Stimulated activated naive CD8-positive, alpha-beta T cell treated with anti-CD3 and anti-CD28 coated beads, Interleukin-15, Interleukin-2, amounts not matched to agents 100 ng/mL and 50 ng/mL, for 24 hours (primary cell): ENCODE measurements at regions not wholly inside any gene's neighbourhood (a gene's known extent, or its start where the extent isn't known, plus 50 kb on each side); places are given as distances from the start of the nearest gene placed in this dataset.

Source experiments
- H3K27ac Mint-ChIP-seq: one replicate; pipeline ENCODE4 v1.8.0; 2021; ENCODE audit warnings: mild to moderate bottlenecking, mixed read lengths
- H3K27me3 Mint-ChIP-seq: one replicate; pipeline ENCODE4 v1.8.0; 2021; ENCODE audit warnings: mixed read lengths
- H3K36me3 Mint-ChIP-seq: one replicate; pipeline ENCODE4 v1.8.0; 2021; ENCODE audit warnings: low read depth, mixed read lengths
- H3K4me1 Mint-ChIP-seq: one replicate; pipeline ENCODE4 v1.8.0; 2021; ENCODE audit warnings: low read depth, mixed read lengths
- H3K4me3 Mint-ChIP-seq: one replicate; pipeline ENCODE4 v1.8.0; 2021; ENCODE audit warnings: mild to moderate bottlenecking, mixed read lengths
- H3K9me3 Mint-ChIP-seq: one replicate; pipeline ENCODE4 v1.8.0; 2021; ENCODE audit warnings: mixed read lengths

GRCh38 chr10:56973766-56974165, 612.7 kb upstream of the ZWINT start:
- no peaks in the 10 kb centered on the region for H3K4me1 Mint-ChIP-seq
- peaks cover 17% of the 10 kb centered on the region for H3K9me3 Mint-ChIP-seq
- no peak overlapping the region for H3K4me3 Mint-ChIP-seq
- no peaks in the 10 kb centered on the region for H3K36me3 Mint-ChIP-seq
- H3K27me3 Mint-ChIP-seq: no peaks in the 10 kb centered on the region
- no peak overlapping the region for H3K27ac Mint-ChIP-seq

- H3K9me3 Mint-ChIP-seq: peaks cover 8% of the 10 kb centered on the region
- H3K27ac Mint-ChIP-seq: no peak overlapping the region
- no peak overlapping the region for H3K4me3 Mint-ChIP-seq
- no peaks in the 10 kb centered on the region for H3K36me3 Mint-ChIP-seq
- no peaks in the 10 kb centered on the region for H3K27me3 Mint-ChIP-seq
- no peaks in the 10 kb centered on the region for H3K4me1 Mint-ChIP-seq
These were observed 582.2 kb upstream of the ZWINT start for GRCh38 chr10:56943221-56943755.

GRCh38 chr10:56934515-56934914, 573.5 kb upstream of the ZWINT start:
- no peaks in the 10 kb centered on the region for H3K27me3 Mint-ChIP-seq
- H3K4me3 Mint-ChIP-seq: no peak overlapping the region
- no peak overlapping the region for H3K27ac Mint-ChIP-seq
- H3K4me1 Mint-ChIP-seq: no peaks in the 10 kb centered on the region
- H3K36me3 Mint-ChIP-seq: no peaks in the 10 kb centered on the region
- H3K9me3 Mint-ChIP-seq: peaks cover 11% of the 10 kb centered on the region

GRCh38 chr10:56928714-56929113, 567.7 kb upstream of the ZWINT start:
- H3K36me3 Mint-ChIP-seq: no peaks in the 10 kb centered on the region
- H3K9me3 Mint-ChIP-seq: peaks cover 19% of the 10 kb centered on the region
- no peaks in the 10 kb centered on the region for H3K27me3 Mint-ChIP-seq
- H3K4me1 Mint-ChIP-seq: no peaks in the 10 kb centered on the region
- H3K27ac Mint-ChIP-seq: no peak overlapping the region
- H3K4me3 Mint-ChIP-seq: no peak overlapping the region

GRCh38 chr10:56927701-56928100, 566.6 kb upstream of the ZWINT start:
- Mint-ChIP-seq H3K27me3 (no peaks in the 10 kb centered on the region), H3K9me3 (peaks cover 23% of the 10 kb centered on the region), H3K36me3 (no peaks in the 10 kb centered on the region), H3K27ac (no peak overlapping the region), H3K4me1 (no peaks in the 10 kb centered on the region), H3K4me3 (no peak overlapping the region)

- Mint-ChIP-seq H3K27me3 (no peaks in the 10 kb centered on the region), H3K9me3 (peaks cover 22% of the 10 kb centered on the region), H3K27ac (no peak overlapping the region), H3K36me3 (no peaks in the 10 kb centered on the region), H3K4me3 (no peak overlapping the region), H3K4me1 (no peaks in the 10 kb centered on the region)
These were observed 559.7 kb upstream of the ZWINT start for GRCh38 chr10:56920601-56921261.

GRCh38 chr10:56912043-56912442, 551.0 kb upstream of the ZWINT start:
- Mint-ChIP-seq H3K27ac (no peak overlapping the region), H3K27me3 (no peaks in the 10 kb centered on the region), H3K4me3 (no peak overlapping the region), H3K9me3 (peaks cover 14% of the 10 kb centered on the region), H3K36me3 (no peaks in the 10 kb centered on the region), H3K4me1 (no peaks in the 10 kb centered on the region)

GRCh38 chr10:56905051-56905450, 544.0 kb upstream of the ZWINT start:
- no peaks in the 10 kb centered on the region for H3K4me1 Mint-ChIP-seq
- H3K4me3 Mint-ChIP-seq: no peak overlapping the region
- no peak overlapping the region for H3K27ac Mint-ChIP-seq
- no peaks in the 10 kb centered on the region for H3K9me3 Mint-ChIP-seq
- no peaks in the 10 kb centered on the region for H3K36me3 Mint-ChIP-seq
- no peaks in the 10 kb centered on the region for H3K27me3 Mint-ChIP-seq

- no peaks in the 10 kb centered on the region for H3K4me1 Mint-ChIP-seq
- H3K27me3 Mint-ChIP-seq: no peaks in the 10 kb centered on the region
These were observed 541.5 kb upstream of the ZWINT start for GRCh38 chr10:56902554-56902953.

GRCh38 chr10:56895306-56895705, 534.2 kb upstream of the ZWINT start:
- Mint-ChIP-seq H3K27ac (no peak overlapping the region), H3K4me1 (no peaks in the 10 kb centered on the region), H3K4me3 (no peak overlapping the region), H3K27me3 (no peaks in the 10 kb centered on the region), H3K36me3 (no peaks in the 10 kb centered on the region), H3K9me3 (peaks cover 8% of the 10 kb centered on the region)

More at GRCh38 chr10:56902554-56902953, 541.5 kb upstream of the ZWINT start:
- Mint-ChIP-seq H3K9me3 (no peaks in the 10 kb centered on the region), H3K27ac (no peak overlapping the region), H3K4me3 (no peak overlapping the region), H3K36me3 (no peaks in the 10 kb centered on the region)

- no peaks in the 10 kb centered on the region for H3K9me3 Mint-ChIP-seq
- no peaks in the 10 kb centered on the region for H3K27me3 Mint-ChIP-seq
- H3K4me3 Mint-ChIP-seq: no peak overlapping the region
- H3K4me1 Mint-ChIP-seq: no peaks in the 10 kb centered on the region
- H3K27ac Mint-ChIP-seq: no peak overlapping the region
- no peaks in the 10 kb centered on the region for H3K36me3 Mint-ChIP-seq
These were observed 520.2 kb upstream of the ZWINT start for GRCh38 chr10:56881218-56881617.

GRCh38 chr10:56880606-56881005, 519.5 kb upstream of the ZWINT start:
- Mint-ChIP-seq H3K4me3 (no peak overlapping the region), H3K27me3 (no peaks in the 10 kb centered on the region), H3K36me3 (no peaks in the 10 kb centered on the region), H3K4me1 (no peaks in the 10 kb centered on the region), H3K9me3 (no peaks in the 10 kb centered on the region), H3K27ac (no peak overlapping the region)

- H3K4me3 Mint-ChIP-seq: no peak overlapping the region
- no peak overlapping the region for H3K27ac Mint-ChIP-seq
- H3K9me3 Mint-ChIP-seq: peaks cover 8% of the 10 kb centered on the region
- H3K4me1 Mint-ChIP-seq: no peaks in the 10 kb centered on the region
- H3K36me3 Mint-ChIP-seq: no peaks in the 10 kb centered on the region
- H3K27me3 Mint-ChIP-seq: no peaks in the 10 kb centered on the region
These were observed 513.9 kb upstream of the ZWINT start for GRCh38 chr10:56874950-56875349.

GRCh38 chr10:56871160-56871668, 510.2 kb upstream of the ZWINT start:
- Mint-ChIP-seq H3K36me3 (no peaks in the 10 kb centered on the region), H3K4me1 (no peaks in the 10 kb centered on the region), H3K27me3 (no peaks in the 10 kb centered on the region), H3K27ac (no peak overlapping the region), H3K9me3 (peaks cover 8% of the 10 kb centered on the region), H3K4me3 (no peak overlapping the region)

- H3K27ac Mint-ChIP-seq: no peak overlapping the region
- no peaks in the 10 kb centered on the region for H3K4me1 Mint-ChIP-seq
- H3K4me3 Mint-ChIP-seq: no peak overlapping the region
- H3K9me3 Mint-ChIP-seq: peaks cover 5% of the 10 kb centered on the region
- no peaks in the 10 kb centered on the region for H3K27me3 Mint-ChIP-seq
- H3K36me3 Mint-ChIP-seq: no peaks in the 10 kb centered on the region
These were observed 506.2 kb upstream of the ZWINT start for GRCh38 chr10:56867236-56867635.

GRCh38 chr10:56856569-56856968, 495.5 kb upstream of the ZWINT start:
- no peak overlapping the region for H3K4me3 Mint-ChIP-seq
- H3K9me3 Mint-ChIP-seq: no peaks in the 10 kb centered on the region
- no peak overlapping the region for H3K27ac Mint-ChIP-seq
- H3K27me3 Mint-ChIP-seq: no peaks in the 10 kb centered on the region
- no peaks in the 10 kb centered on the region for H3K36me3 Mint-ChIP-seq
- H3K4me1 Mint-ChIP-seq: no peaks in the 10 kb centered on the region
